RPMI7951 (cell line): ENCODE measurements at regions not wholly inside any gene's neighbourhood (a gene's known extent, or its start where the extent isn't known, plus 50 kb on each side); places are given as distances from the start of the nearest gene placed in this dataset.
"Not testable (repeated sequence)": the region's sequence is repeated elsewhere in the genome, so short reads cannot be mapped to it uniquely, and the experiment has no call there.

Source experiments
- DNase-seq: peaks from one replicate; pipeline ENCODE4 v3.0.0-alpha.2; 2012; ENCODE audit warnings: low read depth

- DNase-seq: no peak
Measured at GRCh38 chrX:113353134-113353533, 512.5 kb upstream of the AMOT start.

- DNase-seq: no peak
Measured at GRCh38 chrX:113330416-113330815, 489.8 kb upstream of the AMOT start.

- DNase-seq: no peak
Measured at GRCh38 chrX:113315927-113316326, 475.3 kb upstream of the AMOT start.

GRCh38 chrX:113305496-113305895, 464.9 kb upstream of the AMOT start:
- DNase-seq: peak; percentile 35

- no peak for DNase-seq
Measured at GRCh38 chrX:113300580-113300979, 459.9 kb upstream of the AMOT start.

- DNase-seq: no peak
Measured at GRCh38 chrX:113297437-113297836, 456.8 kb upstream of the AMOT start.

- no peak for DNase-seq
Measured at GRCh38 chrX:113289503-113289902, 448.9 kb upstream of the AMOT start.

- no peak for DNase-seq
Measured at GRCh38 chrX:113287761-113288160, 447.1 kb upstream of the AMOT start.

GRCh38 chrX:113275804-113276203, 435.2 kb upstream of the AMOT start:
- no peak for DNase-seq

- DNase-seq: no peak
Measured at GRCh38 chrX:113274791-113275190, 434.2 kb upstream of the AMOT start.

- DNase-seq: no peak
Measured at GRCh38 chrX:113274345-113274744, 433.7 kb upstream of the AMOT start.

GRCh38 chrX:113269203-113269602, 428.6 kb upstream of the AMOT start:
- no peak for DNase-seq

GRCh38 chrX:113260474-113260873, 419.8 kb upstream of the AMOT start:
- no peak for DNase-seq

GRCh38 chrX:113222305-113222704, 381.7 kb upstream of the AMOT start:
- no peak for DNase-seq

- DNase-seq: no peak
Measured at GRCh38 chrX:113212052-113212451, 371.4 kb upstream of the AMOT start.

- DNase-seq: no peak
Measured at GRCh38 chrX:113202601-113203000, 362.0 kb upstream of the AMOT start.

- DNase-seq: no peak
Measured at GRCh38 chrX:113195949-113196348, 355.3 kb upstream of the AMOT start.

GRCh38 chrX:113192418-113192817, 351.8 kb upstream of the AMOT start:
- no peak for DNase-seq

- DNase-seq: no peak
Measured at GRCh38 chrX:113157496-113157895, 316.9 kb upstream of the AMOT start.

GRCh38 chrX:113154315-113154714, 313.7 kb upstream of the AMOT start:
- DNase-seq: not testable (repeated sequence)

- DNase-seq: no peak
Measured at GRCh38 chrX:113136836-113137235, 296.2 kb upstream of the AMOT start.

- DNase-seq: no peak
Measured at GRCh38 chrX:113133316-113133715, 292.7 kb upstream of the AMOT start.

GRCh38 chrX:113124693-113125092, 284.1 kb upstream of the AMOT start:
- no peak for DNase-seq

GRCh38 chrX:113075521-113075920, 234.9 kb upstream of the AMOT start:
- DNase-seq: no peak

GRCh38 chrX:113059714-113060113, 219.1 kb upstream of the AMOT start:
- peak; percentile 44 for DNase-seq
